ENCODE measurements at regions not wholly inside any gene's neighbourhood (a gene's known extent, or its start where the extent isn't known, plus 50 kb on each side); places are given as distances from the start of the nearest gene placed in this dataset.

- Histone ChIP-seq H3K27me3 (ENCODE audit: low read depth) (no peaks in the 10 kb centered on the region), H3K4me3 (no peak overlapping the region), H3K36me3 (no peaks in the 10 kb centered on the region), H3K4me1 (no peaks in the 10 kb centered on the region), H3K9me3 (no peaks in the 10 kb centered on the region), H3K27ac (no peak overlapping the region)
- no peak for TF ChIP-seq CTCF (IDR thresholded peaks at IDR 0.05)
- DNase-seq (no peak), ATAC-seq (no peak)
- intact Hi-C loops (cut with DNase I): no loop called here
Observed at GRCh38 chr18:39564716-39565115, 1999.1 kb upstream of the CELF4 start.

- no peak for ATAC-seq
- Histone ChIP-seq H3K4me1 (no peaks in the 10 kb centered on the region), H3K27ac (no peak overlapping the region), H3K36me3 (no peaks in the 10 kb centered on the region), H3K9me3 (no peaks in the 10 kb centered on the region), H3K27me3 (ENCODE audit: low read depth) (no peaks in the 10 kb centered on the region), H3K4me3 (no peak overlapping the region)
- intact Hi-C loops (cut with DNase I): no loop called here
- TF ChIP-seq CTCF (IDR thresholded peaks at IDR 0.05): no peak
- no peak for DNase-seq
Observed at GRCh38 chr18:39561126-39561525, 1995.5 kb upstream of the CELF4 start.

GRCh38 chr18:39558658-39559057, 1993.1 kb upstream of the CELF4 start:
- intact Hi-C loops (cut with DNase I): no loop called here
- Histone ChIP-seq H3K36me3 (no peaks in the 10 kb centered on the region), H3K27me3 (ENCODE audit: low read depth) (no peaks in the 10 kb centered on the region), H3K9me3 (no peaks in the 10 kb centered on the region), H3K4me1 (no peaks in the 10 kb centered on the region), H3K27ac (no peak overlapping the region), H3K4me3 (no peak overlapping the region)
- no peak for DNase-seq
- ATAC-seq: no peak
- TF ChIP-seq CTCF (IDR thresholded peaks at IDR 0.05): no peak

GRCh38 chr18:39555496-39555895, 1989.9 kb upstream of the CELF4 start:
- no peaks in the 10 kb centered on the region for H3K27me3 ChIP-seq (ENCODE audit: low read depth)
- no peak for TF ChIP-seq CTCF (IDR thresholded peaks at IDR 0.05)
- H3K27ac ChIP-seq: no peak overlapping the region
- intact Hi-C loops (cut with DNase I): no loop called here
- H3K4me3 ChIP-seq: no peak overlapping the region
- H3K4me1 ChIP-seq: no peaks in the 10 kb centered on the region
- no peaks in the 10 kb centered on the region for H3K36me3 ChIP-seq
- ATAC-seq (no peak), DNase-seq (no peak)
- no peaks in the 10 kb centered on the region for H3K9me3 ChIP-seq

- DNase-seq (no peak), ATAC-seq (no peak)
- no peak overlapping the region for H3K4me3 ChIP-seq
- intact Hi-C loops (cut with DNase I): no loop called here
- TF ChIP-seq CTCF (IDR thresholded peaks at IDR 0.05): no peak
- no peaks in the 10 kb centered on the region for H3K36me3 ChIP-seq
- no peaks in the 10 kb centered on the region for H3K4me1 ChIP-seq
- no peak overlapping the region for H3K27ac ChIP-seq
- no peaks in the 10 kb centered on the region for H3K27me3 ChIP-seq (ENCODE audit: low read depth)
- H3K9me3 ChIP-seq: no peaks in the 10 kb centered on the region
Observed at GRCh38 chr18:39550701-39551100, 1985.1 kb upstream of the CELF4 start.

GRCh38 chr18:39549144-39549543, 1983.5 kb upstream of the CELF4 start:
- Histone ChIP-seq H3K27ac (no peak overlapping the region), H3K9me3 (no peaks in the 10 kb centered on the region), H3K4me3 (no peak overlapping the region), H3K4me1 (no peaks in the 10 kb centered on the region), H3K27me3 (ENCODE audit: low read depth) (no peaks in the 10 kb centered on the region), H3K36me3 (no peaks in the 10 kb centered on the region)
- no peak for DNase-seq
- ATAC-seq: no peak
- intact Hi-C loops (cut with DNase I): no loop called here
- no peak for TF ChIP-seq CTCF (IDR thresholded peaks at IDR 0.05)
